GM19328 (cell line): ENCODE measurements at regions not wholly inside any gene's neighbourhood (a gene's known extent, or its start where the extent isn't known, plus 50 kb on each side); places are given as distances from the start of the nearest gene placed in this dataset.
"Not testable (repeated sequence)": the region's sequence is repeated elsewhere in the genome, so short reads cannot be mapped to it uniquely, and the experiment has no call there.

Source experiments
- ATAC-seq: cut with Tn5 transposase; IDR thresholded peaks from one replicate; pipeline ENCODE4 v1.9.1; 2021; ENCODE audit warnings: mild to moderate bottlenecking, moderate library complexity; ENCODE audit not compliant: unreplicated experiment

DNA sequence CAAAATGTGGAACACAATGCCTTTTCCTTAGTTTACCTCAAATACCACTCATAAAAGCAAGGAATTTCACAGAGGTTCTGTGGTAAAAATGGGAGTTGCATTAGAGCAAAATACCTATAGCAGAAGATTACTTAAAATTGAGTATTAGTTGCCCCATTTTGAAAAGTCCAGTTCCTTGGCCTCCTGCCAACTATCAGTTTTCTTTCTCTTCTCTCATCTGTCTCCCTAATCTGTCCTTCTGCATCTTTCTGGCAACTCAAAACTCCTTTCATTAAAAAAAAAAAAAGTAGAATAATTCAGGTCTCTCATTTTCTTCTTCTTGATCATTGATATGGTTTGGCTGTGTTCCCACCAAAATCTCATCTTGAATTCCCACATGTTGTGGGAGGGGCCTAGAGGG, 127.3 kb downstream of the ATP23 start:
- no peak for ATAC-seq

DNA sequence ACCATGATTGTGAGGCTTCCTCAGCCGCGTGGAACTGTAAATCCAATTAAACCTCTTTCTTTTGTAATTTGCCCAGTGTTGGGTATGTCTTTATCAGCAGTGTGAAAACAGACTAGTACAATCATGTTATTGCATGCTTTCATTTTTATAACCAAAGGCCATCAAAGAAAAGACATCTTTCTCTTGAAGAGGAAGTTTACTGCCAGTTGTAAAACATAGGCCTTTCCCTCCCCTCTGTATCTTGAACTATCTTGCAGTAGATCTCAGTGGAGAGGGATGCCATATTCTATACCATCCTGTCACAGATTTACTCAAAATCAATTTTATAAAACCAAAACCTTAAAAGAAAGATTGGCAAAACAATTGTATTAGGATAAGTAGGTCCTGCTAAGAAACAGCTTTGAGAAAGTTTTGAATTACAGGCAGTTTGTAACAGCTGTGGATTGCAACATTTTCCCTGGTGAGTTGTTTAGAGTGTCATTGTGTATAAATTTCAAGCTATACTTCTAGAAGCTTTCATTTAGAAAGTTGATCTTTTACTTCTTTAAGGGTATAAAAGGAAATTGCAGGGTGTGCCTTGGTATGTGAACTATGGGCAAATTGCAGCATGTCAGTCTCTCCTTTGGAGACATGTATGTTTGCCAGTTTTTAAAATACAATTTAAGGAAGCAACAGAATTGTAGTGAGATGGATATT, 128.0 kb downstream of the ATP23 start:
- no peak for ATAC-seq

DNA sequence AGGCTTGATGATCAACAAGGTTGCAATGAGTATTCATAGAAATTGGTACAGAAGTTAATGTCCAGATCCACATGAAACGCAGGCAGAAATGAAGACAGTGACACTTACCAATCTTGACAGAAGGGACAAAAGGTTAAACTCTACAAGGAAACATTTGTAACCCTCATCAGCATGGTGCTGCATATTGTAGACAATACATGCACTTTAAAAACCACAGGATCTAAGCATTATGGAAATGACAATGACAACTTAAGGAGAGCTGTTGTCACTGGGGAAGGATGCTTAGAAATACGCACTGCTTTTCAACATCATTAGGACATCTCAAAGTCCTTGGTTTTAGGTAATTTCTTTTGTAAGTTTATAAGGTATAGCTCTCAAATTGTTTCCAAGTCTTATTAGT, 130.6 kb downstream of the ATP23 start:
- no peak for ATAC-seq

DNA sequence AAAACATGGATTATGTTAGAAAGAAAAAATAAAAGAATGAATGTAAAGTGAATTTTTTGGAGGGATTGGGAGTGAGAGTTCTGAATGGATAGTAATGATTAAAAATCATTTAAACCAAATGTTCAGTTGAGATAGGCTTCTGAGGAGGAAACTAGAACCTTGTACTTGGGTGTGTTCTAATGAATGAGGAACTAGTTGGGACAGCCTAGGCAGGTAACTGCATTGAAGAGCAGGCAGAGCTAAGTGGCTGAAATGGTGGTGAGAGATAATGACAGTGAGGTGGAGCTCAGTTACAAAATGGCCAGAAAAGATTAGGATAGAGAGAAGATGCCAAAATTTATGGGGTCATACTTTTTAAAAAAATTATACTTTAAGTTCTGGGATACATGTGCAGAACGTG, 132.9 kb downstream of the ATP23 start:
- ATAC-seq, result no peak

DNA sequence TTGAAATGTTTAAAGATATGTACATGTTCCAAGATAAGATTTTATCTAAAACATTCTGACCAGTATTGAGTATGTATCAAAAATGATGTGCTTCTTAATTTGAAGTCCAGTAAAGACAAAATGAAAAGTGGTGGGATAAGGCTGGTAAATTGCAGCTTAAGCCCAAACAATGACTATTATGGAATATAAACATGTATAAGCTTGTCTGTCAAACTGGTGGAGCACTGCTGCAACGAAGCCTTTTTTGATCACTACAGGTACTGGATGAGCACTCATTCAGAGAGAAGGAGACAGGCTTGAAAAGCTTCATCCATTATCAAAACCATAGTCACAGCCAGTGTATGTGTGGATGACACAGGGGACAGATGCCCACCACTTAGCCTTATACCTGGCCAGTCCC, 138.4 kb downstream of the ATP23 start:
- ATAC-seq, result no peak

DNA sequence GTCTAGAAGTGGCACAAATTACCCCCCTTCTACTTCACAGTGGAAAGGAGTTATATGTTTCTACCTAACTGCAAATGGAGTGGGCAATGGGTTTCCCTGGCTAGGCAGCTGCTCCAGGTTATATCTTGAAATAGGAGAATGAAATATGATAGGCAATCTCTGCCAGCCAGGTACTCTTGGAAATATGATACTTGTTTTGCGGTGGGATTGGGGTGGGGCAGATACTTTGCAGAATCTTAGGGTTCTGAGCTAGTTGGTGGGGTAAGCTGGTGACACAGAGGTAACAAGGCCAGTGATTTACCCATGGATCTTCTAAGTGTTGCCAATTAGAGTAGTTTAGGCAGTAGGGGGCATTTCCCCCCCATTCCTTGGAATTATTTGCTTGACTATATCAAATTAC, 140.1 kb downstream of the ATP23 start:
- ATAC-seq, result no peak

DNA sequence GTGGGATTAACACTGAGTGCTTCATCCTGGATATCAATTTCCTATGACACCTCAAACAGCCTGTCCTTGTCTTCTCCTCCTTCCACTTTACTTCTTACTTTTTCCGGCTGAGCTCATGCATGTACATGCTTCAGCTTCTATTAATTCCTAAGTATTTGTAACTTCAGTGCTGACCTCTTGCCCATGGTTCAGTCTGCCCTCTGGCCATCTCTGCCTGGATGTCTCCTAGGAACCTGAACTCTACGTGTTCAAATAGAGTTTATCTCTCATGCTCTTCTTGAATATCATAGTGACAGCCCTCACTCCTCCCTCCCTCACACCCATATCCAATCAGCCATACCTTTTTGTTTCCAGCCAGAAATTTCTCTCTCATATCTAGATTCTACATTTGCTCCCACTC, 141.6 kb downstream of the ATP23 start:
- ATAC-seq, result no peak

DNA sequence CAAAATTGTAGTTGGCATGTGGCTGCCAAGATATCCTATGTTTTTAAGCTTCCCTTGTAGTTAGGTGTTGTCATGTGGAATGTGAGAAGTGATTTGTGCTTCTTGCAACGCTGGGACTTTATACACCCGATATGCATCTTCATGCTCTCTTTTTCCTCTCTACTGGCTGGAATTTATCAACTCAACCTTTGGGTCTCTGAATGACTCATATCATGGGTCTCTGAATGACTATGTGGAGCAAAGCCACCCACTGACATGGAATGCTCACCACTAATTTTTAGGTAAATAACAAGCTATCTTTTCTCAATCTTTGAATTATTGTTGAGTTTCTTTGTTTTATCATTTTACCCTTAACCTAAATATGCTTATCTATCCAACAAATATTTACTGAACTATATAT, 144.6 kb downstream of the ATP23 start:
- ATAC-seq, result no peak

DNA sequence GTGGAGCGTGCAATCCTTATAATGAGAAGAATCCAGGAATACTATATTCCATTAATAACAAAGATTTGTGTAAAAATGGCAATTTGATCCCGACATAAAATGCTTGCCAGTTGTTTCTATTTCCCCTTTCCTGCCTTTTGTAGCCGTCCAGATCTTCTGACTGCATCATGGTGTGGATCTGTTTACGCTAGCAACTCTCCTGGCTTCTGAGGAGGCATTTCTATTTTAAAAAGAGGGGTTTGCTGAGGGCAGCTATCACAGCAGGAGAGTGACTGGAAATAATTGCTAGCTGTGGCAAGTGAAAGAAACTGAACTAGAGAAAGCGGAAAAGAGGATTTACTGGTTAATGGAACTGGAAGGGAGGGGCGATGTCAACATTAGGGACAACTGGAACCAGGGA, 145.6 kb downstream of the ATP23 start:
- no peak for ATAC-seq

DNA sequence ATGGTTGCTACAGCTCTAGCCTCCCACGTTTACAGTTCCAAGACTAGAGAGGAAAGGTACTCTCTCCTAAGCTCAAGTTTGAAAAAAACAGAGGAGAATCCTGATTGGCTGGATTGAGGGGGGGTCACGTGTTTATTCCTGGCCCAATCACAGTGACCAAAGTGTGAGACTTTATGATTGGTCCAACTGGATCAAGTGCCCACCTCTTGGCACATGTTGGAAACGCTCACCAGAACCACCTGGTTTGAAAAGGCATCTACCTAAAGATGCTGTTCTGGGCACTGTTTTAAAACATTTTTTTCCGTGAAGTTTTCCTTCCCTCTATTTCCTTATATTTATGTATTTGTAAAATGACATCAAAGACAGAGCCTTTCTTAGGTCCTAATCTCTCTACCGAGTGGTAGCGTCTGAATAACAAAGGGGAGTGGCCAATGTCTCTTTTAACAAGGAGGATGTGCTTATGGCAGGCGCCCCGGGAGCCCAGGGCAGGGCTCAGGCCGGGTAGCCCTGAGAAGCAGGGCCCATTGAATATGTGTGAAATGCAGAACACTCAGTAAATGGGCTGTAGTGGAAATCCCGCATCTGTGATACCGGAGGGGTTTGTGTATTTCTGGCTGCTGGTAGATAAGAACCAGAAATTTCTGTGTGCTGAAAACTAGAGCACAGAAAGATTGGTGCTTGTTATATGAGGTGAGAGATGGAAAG, 146.2 kb downstream of the ATP23 start:
- ATAC-seq, result no peak

DNA sequence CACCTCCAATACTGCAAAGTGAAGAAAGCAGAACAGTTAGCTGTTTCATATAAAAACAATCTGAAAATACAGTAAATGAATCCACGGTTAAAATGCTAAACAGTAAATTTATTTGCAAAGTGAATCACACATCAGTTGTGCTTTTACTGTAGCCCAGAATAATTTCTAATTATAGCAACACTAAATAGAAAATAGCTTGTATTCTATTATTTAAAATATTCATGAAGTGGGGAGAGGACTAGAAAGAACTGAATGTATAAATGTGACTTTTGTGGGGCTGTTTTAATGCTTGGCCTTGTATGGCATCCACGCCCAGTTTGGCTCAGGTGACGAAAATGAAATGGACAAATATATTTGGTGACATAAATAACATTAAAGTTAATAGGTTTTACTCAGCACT, 148.2 kb downstream of the ATP23 start:
- no peak for ATAC-seq

DNA sequence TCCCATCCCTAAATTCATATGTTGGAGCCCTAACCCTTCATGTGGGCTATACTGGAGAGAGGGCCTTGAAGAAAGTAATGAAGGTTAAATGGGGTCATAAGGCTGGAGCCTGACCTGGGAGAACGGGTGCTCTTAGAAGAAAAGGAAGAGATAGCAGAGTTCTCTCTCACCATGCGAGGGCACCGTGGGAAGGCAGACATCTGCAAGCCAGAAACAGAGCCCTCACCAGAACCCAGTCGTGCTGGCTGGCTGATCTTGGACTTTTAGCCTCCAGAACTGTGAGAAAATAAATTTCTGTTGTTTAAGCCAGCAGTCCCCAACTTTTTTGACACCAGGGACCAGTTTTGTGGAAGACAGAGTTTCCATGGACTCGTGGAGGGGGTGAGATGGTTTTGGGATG, 149.3 kb downstream of the ATP23 start:
- no peak for ATAC-seq

DNA sequence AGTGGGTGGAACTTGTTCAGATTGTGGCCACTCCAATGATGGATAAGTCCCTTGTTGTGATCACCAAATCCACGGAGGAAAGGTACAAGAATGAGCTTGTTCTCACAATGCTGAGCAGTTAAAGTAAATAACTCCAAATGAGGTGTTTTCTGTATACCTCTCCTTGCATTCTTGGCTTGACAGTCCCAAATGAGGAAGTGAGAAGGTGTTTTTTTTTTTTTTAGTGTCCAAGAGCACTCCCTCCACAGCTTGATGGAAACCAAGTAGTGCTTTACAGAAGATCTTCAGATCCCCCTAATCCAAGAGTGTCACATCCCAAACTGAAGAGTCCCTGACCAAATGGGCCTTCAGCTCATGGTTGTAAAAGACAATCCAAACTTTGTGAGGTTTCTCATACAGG, 153.6 kb downstream of the ATP23 start:
- no peak for ATAC-seq

DNA sequence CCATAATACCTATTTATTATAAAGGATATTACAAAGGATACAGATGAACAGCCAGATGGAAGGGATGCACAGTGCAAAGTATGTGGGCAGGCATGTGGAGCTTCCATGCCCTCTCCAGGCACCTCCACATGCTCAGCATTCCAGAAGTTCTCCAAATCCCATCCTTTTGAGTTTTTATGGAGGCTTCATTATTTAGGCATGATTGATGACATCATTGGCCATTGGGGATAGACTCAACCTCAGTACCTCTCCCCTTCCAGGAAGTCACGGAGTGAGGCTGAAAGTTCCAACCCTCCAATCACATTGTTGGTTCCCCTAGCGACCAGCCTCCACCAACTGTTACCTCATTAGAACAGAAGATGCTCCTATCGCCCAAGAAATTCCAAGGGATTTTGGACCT, 156.4 kb downstream of the ATP23 start:
- no peak for ATAC-seq

DNA sequence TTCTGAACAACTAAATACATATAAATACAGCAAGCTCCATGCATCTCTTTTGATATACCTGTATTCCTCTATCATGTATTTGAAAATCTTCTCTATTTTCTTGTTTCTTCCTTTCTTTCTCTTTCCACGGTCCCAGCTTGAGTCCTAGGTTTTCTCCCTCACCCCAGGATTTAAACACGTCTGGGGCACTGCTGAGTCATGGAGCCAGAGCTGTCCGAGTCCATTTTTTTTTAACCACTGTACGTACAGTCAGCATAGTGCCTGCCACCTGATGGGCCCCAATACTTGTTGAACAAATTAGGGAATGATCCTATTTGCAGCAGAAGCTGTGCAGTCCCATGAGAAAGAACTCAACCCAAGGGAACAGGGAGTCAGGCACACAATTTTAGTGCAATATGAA, 158.1 kb downstream of the ATP23 start:
- no peak for ATAC-seq

DNA sequence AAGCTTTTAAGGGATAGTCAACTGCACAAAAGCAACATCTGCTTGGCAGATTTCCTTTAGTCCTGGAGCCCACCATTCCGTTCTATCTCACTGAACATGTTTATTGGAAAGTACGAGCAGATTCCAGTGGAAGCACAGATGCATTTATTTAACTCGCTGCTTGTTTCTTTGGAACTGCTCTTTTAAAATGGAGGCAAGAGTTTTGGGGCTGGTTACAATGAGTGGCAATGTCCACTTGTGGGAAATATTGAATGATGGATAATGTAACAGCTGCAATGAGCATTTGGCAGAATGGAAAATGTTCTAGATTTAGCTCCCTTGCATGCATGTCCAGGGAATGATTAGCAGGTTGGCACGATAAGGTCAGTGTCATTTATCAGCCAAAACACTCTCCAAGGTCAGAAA, 163.0 kb downstream of the ATP23 start:
- ATAC-seq, result no peak

DNA sequence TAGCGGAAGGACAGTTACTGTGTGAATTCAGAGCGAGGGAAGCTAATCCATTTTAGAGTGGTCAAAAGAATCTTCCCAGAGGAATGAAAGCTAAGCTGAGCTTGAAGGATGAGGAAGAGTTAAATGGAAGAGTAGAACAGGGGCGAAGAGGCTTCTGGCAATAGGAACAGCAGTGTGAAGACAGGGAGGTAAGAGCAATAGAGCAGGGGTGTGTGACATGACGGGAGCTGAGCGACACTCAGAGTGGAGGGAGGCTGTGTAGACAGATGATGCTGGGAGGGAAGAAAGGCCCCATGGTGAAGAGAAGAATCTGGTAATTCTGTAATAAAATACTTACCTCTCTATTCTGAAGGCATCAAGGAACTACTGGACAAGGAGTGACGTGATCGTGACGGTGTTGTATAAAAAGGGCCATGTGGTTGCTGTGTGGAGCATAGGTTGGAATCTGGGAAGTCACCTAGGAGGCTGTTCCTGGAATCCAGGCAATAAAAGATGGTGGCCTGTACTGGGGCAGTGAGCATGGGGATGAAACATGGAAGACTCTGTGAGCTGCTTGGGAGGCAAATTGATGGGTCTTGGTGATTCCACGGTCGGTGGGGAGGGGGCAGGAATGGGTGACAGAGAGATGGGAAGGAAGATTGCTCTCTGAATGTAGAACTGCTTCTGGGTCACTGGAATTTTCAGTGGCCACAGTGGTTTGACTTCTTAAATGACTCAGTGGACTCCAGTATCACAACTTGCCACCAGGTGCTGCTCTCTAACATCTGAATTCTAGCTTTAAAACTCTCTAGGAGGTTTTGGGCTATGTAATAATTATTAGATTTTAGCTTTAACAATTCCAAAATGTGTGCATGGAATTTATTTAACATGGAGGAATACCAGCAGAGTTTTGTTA, 164.1 kb downstream of the ATP23 start:
- no peak for ATAC-seq

DNA sequence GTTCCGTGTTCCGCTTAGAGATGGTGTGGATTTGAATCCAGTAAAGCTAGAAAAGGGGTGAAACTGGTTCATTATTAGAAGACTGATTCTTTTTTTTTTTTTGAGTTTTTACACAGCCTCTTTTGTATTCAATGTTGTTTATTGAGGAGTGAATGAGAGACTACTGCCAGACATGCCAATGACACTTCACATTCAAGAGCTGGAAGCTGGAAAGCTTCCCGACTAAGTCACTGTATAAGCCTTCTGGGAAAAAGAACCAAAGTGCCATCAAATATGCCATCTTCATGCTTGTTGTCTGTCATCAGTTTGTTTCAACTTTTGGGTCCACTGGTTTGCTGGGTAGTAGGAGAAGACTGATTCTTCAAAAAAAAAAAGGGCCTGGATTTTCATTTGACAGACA, 164.8 kb downstream of the ATP23 start:
- no peak for ATAC-seq

DNA sequence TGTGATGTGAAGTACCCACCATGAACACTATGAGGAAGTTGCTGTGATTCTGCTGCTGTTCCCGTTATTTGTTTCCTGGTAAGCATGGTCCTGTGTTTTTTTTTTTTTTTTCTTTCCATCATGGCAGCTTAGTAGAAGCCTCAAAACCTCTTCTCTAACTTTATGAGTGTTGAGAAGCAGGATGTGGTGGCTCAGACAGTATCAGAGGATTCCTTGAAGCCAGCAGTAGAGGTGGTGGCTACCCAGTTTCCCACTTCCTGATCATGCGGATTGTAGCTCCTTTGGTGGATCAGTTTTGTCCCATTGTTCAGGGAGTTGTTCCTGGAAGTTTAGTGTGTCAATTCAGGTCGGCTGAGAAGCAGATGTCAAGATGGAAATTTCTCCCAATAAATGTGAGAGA, 175.8 kb downstream of the ATP23 start:
- ATAC-seq, result no peak

DNA sequence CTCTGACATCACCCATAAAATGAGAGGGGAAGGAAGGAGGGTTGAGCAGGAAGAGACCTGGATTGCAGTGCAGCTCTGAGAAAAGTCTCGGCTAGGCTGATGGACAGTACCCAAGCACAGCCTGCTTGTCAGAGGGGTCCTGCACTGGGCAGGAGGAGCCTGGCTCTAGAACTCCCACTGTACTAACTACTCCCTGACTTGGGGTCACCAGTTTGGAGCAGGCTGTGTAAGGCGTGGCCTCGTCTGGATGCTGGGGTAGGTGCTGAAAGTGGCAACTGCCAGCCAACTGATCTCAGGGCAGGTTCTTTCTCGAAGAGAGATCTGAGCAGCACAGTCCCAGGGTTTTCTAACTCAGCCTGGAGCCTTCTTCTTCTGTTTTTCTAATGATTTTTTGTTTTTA, 176.3 kb downstream of the ATP23 start:
- no peak for ATAC-seq

DNA sequence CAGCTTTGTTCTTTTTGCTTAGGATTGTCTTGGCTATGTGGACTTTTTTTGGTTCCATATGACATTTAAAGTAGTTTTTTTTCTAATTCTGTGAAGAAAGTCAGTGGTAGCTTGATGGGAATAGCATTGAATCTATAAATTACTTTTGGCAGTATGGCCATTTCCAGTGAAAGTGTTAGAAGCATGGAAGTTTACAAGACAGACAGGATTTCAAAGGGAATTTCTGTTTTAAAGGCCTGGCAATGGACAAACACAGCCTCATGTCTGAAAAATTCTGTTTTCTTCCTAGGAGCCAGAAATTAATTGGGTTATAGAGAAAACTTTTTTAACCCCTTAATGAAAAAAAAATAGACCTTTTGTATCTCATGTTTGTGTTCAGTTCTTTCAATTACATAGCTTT, 184.4 kb downstream of the ATP23 start:
- not testable (repeated sequence) for ATAC-seq
